Muscle layer of duodenum (tissue), 2 donors: ENCODE measurements at regions not wholly inside any gene's neighbourhood (a gene's known extent, or its start where the extent isn't known, plus 50 kb on each side); places are given as distances from the start of the nearest gene placed in this dataset.

Experiments
- H3K27ac ChIP-seq: one replicate; pipeline ENCODE4 v1.7.0; 2013; ENCODE audit warnings: mild to moderate bottlenecking, low read length
- H3K27me3 ChIP-seq: one replicate; pipeline ENCODE4 v1.7.0; 2013; ENCODE audit warnings: low read depth, mild to moderate bottlenecking, control low read depth, low read length
- H3K36me3 ChIP-seq, 2 donors: one replicate each; pipeline ENCODE4 v1.7.0; 2013; ENCODE audit warnings: low read length in 2 of 2, control low read depth in 1 of 2, mild to moderate bottlenecking in 1 of 2; ENCODE audit not compliant: insufficient read depth in 2 of 2, control insufficient read depth in 1 of 2
- H3K4me1 ChIP-seq, 2 donors: one replicate each; pipeline ENCODE4 v1.7.0; 2013; ENCODE audit warnings: low read length in 2 of 2, mild to moderate bottlenecking in 2 of 2, control low read depth in 1 of 2, moderate library complexity in 1 of 2; ENCODE audit not compliant: insufficient read depth in 2 of 2, control insufficient read depth in 1 of 2
- H3K4me3 ChIP-seq, 2 donors: one replicate each; pipeline ENCODE4 v1.7.0; 2013; ENCODE audit warnings: low read length in 2 of 2, low read depth in 1 of 2, mild to moderate bottlenecking in 1 of 2
- H3K9me3 ChIP-seq, 2 donors: one replicate each; pipeline ENCODE4 v1.7.0; 2013; ENCODE audit warnings: low read length in 2 of 2, control low read depth in 1 of 2, mild to moderate bottlenecking in 1 of 2; ENCODE audit not compliant: control insufficient read depth in 1 of 2
- donor health status: healthy.

DNA sequence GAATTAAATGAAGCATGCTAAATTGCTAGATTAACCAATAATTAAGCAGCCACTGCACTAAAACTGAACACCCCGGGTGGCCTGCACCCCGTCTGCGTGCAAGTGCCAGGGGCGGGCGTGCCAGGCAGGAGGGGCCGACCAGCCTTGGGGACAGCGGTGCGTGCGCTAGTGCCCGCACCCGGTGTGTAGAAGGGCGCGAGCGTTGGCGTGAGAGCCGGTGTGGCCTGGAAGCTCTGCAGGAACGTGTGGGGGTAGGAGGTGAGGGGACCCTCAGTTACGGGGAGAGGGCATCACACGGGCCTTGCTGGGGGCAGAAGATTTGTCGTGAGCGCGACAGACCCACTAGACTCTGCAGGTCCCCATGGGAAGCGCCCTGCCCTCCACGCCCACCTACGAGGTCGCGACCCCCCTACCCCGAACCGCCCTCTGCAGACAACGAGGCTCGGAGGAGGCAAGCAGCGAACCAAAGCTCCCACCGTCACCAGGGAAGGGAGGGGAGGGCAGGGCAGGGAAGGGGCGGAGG is 105.8 kb downstream of the FAM53A start:
- H3K9me3 ChIP-seq, result no peaks in the 10 kb centered on the region
- H3K4me3 ChIP-seq, result peak overlapping the region in 1 of 2 donors; percentile 16
- no peaks in the 10 kb centered on the region for H3K36me3 ChIP-seq
- peaks cover 0 to 10% of the 10 kb centered on the region in 2 donors for H3K4me1 ChIP-seq
- no peaks in the 10 kb centered on the region for H3K27me3 ChIP-seq
- H3K27ac ChIP-seq, result no peak overlapping the region

DNA sequence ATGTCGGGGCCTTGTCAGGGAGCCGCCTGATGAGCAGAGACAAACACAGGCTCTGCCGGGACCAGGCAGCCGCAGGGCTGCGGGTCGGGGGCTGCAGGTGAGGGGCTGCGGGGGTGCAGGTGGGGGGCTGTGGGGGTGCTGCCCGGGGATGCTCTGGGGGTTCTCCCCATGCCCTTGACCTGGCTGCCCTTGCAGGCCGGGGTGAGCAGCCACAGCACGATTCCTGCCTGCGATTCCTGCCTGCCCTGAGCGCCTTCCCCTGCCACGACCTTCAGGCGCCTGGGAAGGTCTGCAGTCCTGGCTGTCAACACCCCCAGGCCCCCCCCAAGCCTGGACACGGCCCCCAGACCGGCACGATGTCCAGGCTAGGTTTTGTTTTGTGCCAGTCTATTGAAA is 106.3 kb downstream of the FAM53A start:
- H3K4me1 ChIP-seq, result peaks cover 0 to 10% of the 10 kb centered on the region in 2 donors
- no peak overlapping the region for H3K27ac ChIP-seq
- H3K9me3 ChIP-seq, result no peaks in the 10 kb centered on the region
- H3K4me3 ChIP-seq, result no peak overlapping the region
- H3K36me3 ChIP-seq, result no peaks in the 10 kb centered on the region
- no peaks in the 10 kb centered on the region for H3K27me3 ChIP-seq

- Histone ChIP-seq H3K36me3 (no peaks in the 10 kb centered on the region), H3K4me3 (no peak overlapping the region), H3K27ac (no peak overlapping the region), H3K27me3 (no peaks in the 10 kb centered on the region), H3K4me1 (peaks cover 0 to 10% of the 10 kb centered on the region in 2 donors), H3K9me3 (no peaks in the 10 kb centered on the region)
These were observed 106.9 kb downstream of the FAM53A start for GRCh38 chr4:1576961-1577821.

DNA sequence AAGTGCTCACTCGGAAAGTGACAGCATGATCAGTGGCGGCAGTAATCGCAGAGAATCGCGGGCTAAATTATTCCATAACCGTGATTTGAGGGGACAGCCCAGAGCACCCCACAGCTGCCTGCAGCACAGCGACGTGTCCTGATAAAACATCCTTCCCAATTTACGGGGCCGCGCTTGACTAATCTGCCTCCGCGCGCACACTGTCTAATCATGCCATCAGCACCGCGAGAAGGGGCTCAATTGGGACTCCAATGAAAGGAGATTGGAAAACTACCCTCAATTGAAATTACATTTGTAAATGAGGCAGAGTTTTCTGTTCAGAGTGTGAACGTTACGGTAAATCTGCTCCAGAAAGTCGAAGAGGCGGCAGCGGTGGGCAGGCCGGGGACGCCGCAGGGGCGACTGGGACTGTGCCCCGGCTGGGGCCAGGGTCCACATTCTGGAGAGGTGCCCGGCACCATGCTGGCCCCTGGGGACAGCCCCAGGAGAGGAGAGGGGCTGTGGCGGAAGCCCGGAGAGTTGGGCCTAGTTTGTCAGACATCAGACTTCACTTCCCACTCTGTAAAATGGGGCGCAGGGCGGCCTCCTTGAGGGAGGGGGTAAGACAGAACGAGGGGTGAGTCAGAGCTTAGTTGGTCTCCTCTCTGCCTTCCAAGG is 107.7 kb downstream of the FAM53A start:
- no peaks in the 10 kb centered on the region for H3K27me3 ChIP-seq
- no peak overlapping the region for H3K27ac ChIP-seq
- peaks cover 0 to 10% of the 10 kb centered on the region in 2 donors for H3K4me1 ChIP-seq
- no peaks in the 10 kb centered on the region for H3K9me3 ChIP-seq
- H3K4me3 ChIP-seq, result no peak overlapping the region
- no peaks in the 10 kb centered on the region for H3K36me3 ChIP-seq

GRCh38 chr4:1575418-1576303 is 108.5 kb downstream of the FAM53A start:
- Histone ChIP-seq H3K4me3 (no peak overlapping the region), H3K4me1 (peaks cover 0 to 10% of the 10 kb centered on the region in 2 donors), H3K27ac (no peak overlapping the region), H3K36me3 (no peaks in the 10 kb centered on the region), H3K27me3 (no peaks in the 10 kb centered on the region), H3K9me3 (no peaks in the 10 kb centered on the region)

GRCh38 chr4:1574601-1575417 is 109.3 kb downstream of the FAM53A start:
- H3K27ac ChIP-seq, result no peak overlapping the region
- no peaks in the 10 kb centered on the region for H3K9me3 ChIP-seq
- peaks cover 0 to 5% of the 10 kb centered on the region in 2 donors for H3K4me1 ChIP-seq
- no peaks in the 10 kb centered on the region for H3K36me3 ChIP-seq
- no peak overlapping the region for H3K4me3 ChIP-seq
- no peaks in the 10 kb centered on the region for H3K27me3 ChIP-seq

GRCh38 chr4:1573830-1574459 is 110.2 kb downstream of the FAM53A start:
- H3K36me3 ChIP-seq, result no peaks in the 10 kb centered on the region
- H3K4me1 ChIP-seq, result no peaks in the 10 kb centered on the region
- no peaks in the 10 kb centered on the region for H3K27me3 ChIP-seq
- no peak overlapping the region for H3K4me3 ChIP-seq
- H3K27ac ChIP-seq, result no peak overlapping the region
- H3K9me3 ChIP-seq, result no peaks in the 10 kb centered on the region

GRCh38 chr4:1572964-1573720 is 111.0 kb downstream of the FAM53A start:
- Histone ChIP-seq H3K9me3 (no peaks in the 10 kb centered on the region), H3K4me1 (no peaks in the 10 kb centered on the region), H3K36me3 (no peaks in the 10 kb centered on the region), H3K4me3 (no peak overlapping the region), H3K27me3 (no peaks in the 10 kb centered on the region), H3K27ac (no peak overlapping the region)

GRCh38 chr4:1572521-1572920 is 111.6 kb downstream of the FAM53A start:
- H3K27ac ChIP-seq, result no peak overlapping the region
- H3K27me3 ChIP-seq, result no peaks in the 10 kb centered on the region
- H3K4me3 ChIP-seq, result no peak overlapping the region
- no peaks in the 10 kb centered on the region for H3K9me3 ChIP-seq
- H3K4me1 ChIP-seq, result no peaks in the 10 kb centered on the region
- no peaks in the 10 kb centered on the region for H3K36me3 ChIP-seq

DNA sequence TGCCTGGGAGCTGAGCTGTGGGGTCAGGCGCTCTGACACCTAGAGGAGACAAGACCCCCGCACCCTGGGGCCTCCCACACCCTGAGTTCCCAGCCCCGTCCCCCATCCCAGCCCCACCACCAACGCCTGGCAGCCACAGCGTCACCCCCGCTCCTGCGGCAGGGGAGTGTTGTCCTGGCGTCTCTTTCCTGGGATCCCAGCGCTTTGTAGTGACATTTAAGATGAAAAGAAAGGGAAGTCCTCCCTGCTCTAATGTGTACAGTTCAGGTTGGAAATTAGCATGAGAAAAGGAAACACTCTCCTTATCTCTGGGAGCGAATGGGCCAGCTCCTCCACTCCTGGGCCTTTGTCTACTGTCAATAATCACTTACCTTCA is 112.1 kb downstream of the FAM53A start:
- H3K4me1 ChIP-seq, result no peaks in the 10 kb centered on the region
- no peak overlapping the region for H3K4me3 ChIP-seq
- H3K9me3 ChIP-seq, result no peaks in the 10 kb centered on the region

More for the DNA sequence above, 112.1 kb downstream of the FAM53A start:
- Histone ChIP-seq H3K27ac (no peak overlapping the region), H3K27me3 (no peaks in the 10 kb centered on the region), H3K36me3 (no peaks in the 10 kb centered on the region)
